Neural cell (in vitro differentiated cells): ENCODE measurements at regions not wholly inside any gene's neighbourhood (a gene's known extent, or its start where the extent isn't known, plus 50 kb on each side); places are given as distances from the start of the nearest gene placed in this dataset.

Source experiments
- H2AFZ ChIP-seq: fragments of 200-600, 300-800 bp; sonication (generic), shearing (Covaris generic); 2 replicates; pipeline ENCODE4 v1.6.0; 2014; ENCODE audit warnings: low read depth, mild to moderate bottlenecking, antibody characterized with exemption, low read length, moderate library complexity
- H3F3A ChIP-seq: fragments of 200-600 bp; shearing (Covaris generic); 2 replicates; pipeline ENCODE4 v1.6.1; 2016; ENCODE audit warnings: mild to moderate bottlenecking, moderate library complexity, mixed read lengths, antibody characterized with exemption, low read length; ENCODE audit not compliant: insufficient read depth, poor library complexity, severe bottlenecking
- H3K27ac ChIP-seq: fragments of 200-600, 300-800 bp; sonication (generic), shearing (Covaris generic); 2 replicates; pipeline ENCODE4 v1.5.1; 2014; ENCODE audit warnings: mild to moderate bottlenecking, low read length, moderate library complexity
- H3K27me3 ChIP-seq: fragments of 300-800, 200-600 bp; sonication (generic), shearing (Covaris generic); 2 replicates; pipeline ENCODE4 v1.6.0; 2014; ENCODE audit warnings: mild to moderate bottlenecking, low read depth, low read length, moderate library complexity; ENCODE audit not compliant: insufficient read depth
- H3K36me3 ChIP-seq: fragments of 300-800, 200-600 bp; sonication (generic), shearing (Covaris generic); 2 replicates; pipeline ENCODE4 v1.5.1; 2014; ENCODE audit warnings: mild to moderate bottlenecking, antibody characterized with exemption, low read length, moderate library complexity; ENCODE audit not compliant: insufficient read depth
- H3K4me2 ChIP-seq: fragments of 300-800, 200-600 bp; sonication (generic), shearing (Covaris generic); 2 replicates; pipeline ENCODE4 v1.6.0; 2014; ENCODE audit warnings: mild to moderate bottlenecking, low read length
- H3K4me3 ChIP-seq: fragments of 300-800, 200-600 bp; sonication (generic), shearing (Covaris generic); 2 replicates; pipeline ENCODE4 v1.5.1; 2014; ENCODE audit warnings: mild to moderate bottlenecking, low read length, moderate library complexity
- H3K79me2 ChIP-seq: fragments of 200-600 bp; shearing (Covaris generic); replicated peaks from 2 replicates; pipeline ENCODE4 v1.6.0; 2014; ENCODE audit warnings: mild to moderate bottlenecking, low read length, moderate library complexity; ENCODE audit not compliant: insufficient read depth
- H3K9ac ChIP-seq: fragments of 300-800, 200-600 bp; sonication (generic), shearing (Covaris generic); 2 replicates; pipeline ENCODE4 v1.6.1; 2016; ENCODE audit warnings: mild to moderate bottlenecking, low read length, mixed read lengths
- H3K9me2 ChIP-seq: fragments of 200-600 bp; shearing (Covaris generic); 2 replicates; pipeline ENCODE4 v1.6.1; 2016; ENCODE audit warnings: mild to moderate bottlenecking, low read length, mixed read lengths; ENCODE audit not compliant: insufficient read depth
- H3K9me3 ChIP-seq: fragments of 200-600, 300-800 bp; sonication (generic), shearing (Covaris generic); 2 replicates; pipeline ENCODE4 v1.6.1; 2016; ENCODE audit warnings: mild to moderate bottlenecking, mixed run types, low read length, moderate library complexity, mixed read lengths
- H4K20me1 ChIP-seq: fragments of 200-600 bp; shearing (Covaris generic); 2 replicates; pipeline ENCODE4 v1.6.1; 2016; ENCODE audit warnings: mild to moderate bottlenecking, mixed run types; ENCODE audit not compliant: insufficient read depth
- EP300 ChIP-seq: fragments of 450-650 bp; conservative IDR thresholded peaks from 2 replicates; pipeline ENCODE4 v1.6.1; 2014; ENCODE audit warnings: antibody characterized with exemption, mild to moderate bottlenecking, moderate library complexity; ENCODE audit not compliant: poor library complexity, severe bottlenecking
- EZH2 ChIP-seq: fragments of 200-600, 300-800 bp; shearing (Covaris generic), sonication (generic); IDR thresholded peaks from 2 replicates; pipeline ENCODE4 v1.6.1; 2014; ENCODE audit warnings: antibody characterized with exemption, low read length, borderline replicate concordance, mild to moderate bottlenecking; ENCODE audit not compliant: insufficient read depth, poor library complexity, severe bottlenecking
- MXI1 ChIP-seq: fragments of 450-650 bp; conservative IDR thresholded peaks from 2 replicates; pipeline ENCODE4 v1.6.1; 2014; ENCODE audit warnings: antibody characterized with exemption, mild to moderate bottlenecking; ENCODE audit not compliant: poor library complexity, severe bottlenecking
- POLR2AphosphoS5 ChIP-seq: IDR thresholded peaks from 2 replicates; pipeline ENCODE4 v1.6.1; 2012
- RAD21 ChIP-seq: fragments of 450-650 bp; conservative IDR thresholded peaks from 2 replicates; pipeline ENCODE4 v1.6.1; 2014; ENCODE audit warnings: antibody characterized with exemption, mild to moderate bottlenecking, moderate library complexity
- SMC3 ChIP-seq: fragments of 450-650 bp; conservative IDR thresholded peaks from 2 replicates; pipeline ENCODE4 v1.6.1; 2014; ENCODE audit warnings: antibody characterized with exemption, mild to moderate bottlenecking, moderate library complexity; ENCODE audit not compliant: poor library complexity
- TAF1 ChIP-seq: IDR thresholded peaks from 2 replicates; pipeline ENCODE4 v1.6.1; 2012; ENCODE audit warnings: low read depth
- TF ChIP-seq, protein P1 (sequence below): fragments of 450-650 bp; IDR thresholded peaks from 2 replicates; pipeline ENCODE4 v1.5.1; 2014; ENCODE audit warnings: antibody characterized with exemption, mild to moderate bottlenecking, moderate library complexity; ENCODE audit not compliant: poor library complexity, severe bottlenecking
- TF ChIP-seq, protein P2 (sequence below): IDR thresholded peaks from 2 replicates; pipeline ENCODE4 v1.6.1; 2012; ENCODE audit warnings: borderline replicate concordance

DNA sequence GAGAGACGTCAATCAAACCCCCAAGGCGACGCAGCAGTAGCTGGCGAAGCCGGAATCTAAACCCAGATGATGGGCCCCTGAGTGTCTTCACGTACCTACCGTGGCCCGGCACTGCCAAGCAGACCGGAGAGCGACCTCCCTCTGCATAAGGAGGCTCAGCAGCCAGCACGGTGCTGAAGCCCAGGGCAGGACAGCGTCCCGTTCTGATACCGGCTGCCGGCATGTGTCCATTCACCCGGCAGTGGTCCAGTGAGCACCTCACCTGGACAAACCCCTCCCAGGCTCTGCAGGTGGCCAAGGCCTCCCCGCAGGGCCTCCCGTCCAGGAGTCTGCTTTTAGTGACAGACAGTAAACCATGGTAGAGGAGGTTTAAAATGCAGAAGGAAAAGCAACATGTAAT lies 142.0 kb downstream of the BRD1 start:
- Histone ChIP-seq H3K36me3 (no peaks in the 10 kb centered on the region), H2AFZ (no peak overlapping the region), H3K9me2 (no peaks in the 10 kb centered on the region), H3K9ac (no peak overlapping the region), H3K27ac (no peak overlapping the region), H3K4me2 (no peak overlapping the region), H3K4me3 (no peak overlapping the region), H4K20me1 (no peaks in the 10 kb centered on the region), H3F3A (no peaks in the 10 kb centered on the region), H3K27me3 (no peaks in the 10 kb centered on the region), H3K79me2 (no peaks in the 10 kb centered on the region), H3K9me3 (no peaks in the 10 kb centered on the region)
- TF ChIP-seq, protein P1, sequence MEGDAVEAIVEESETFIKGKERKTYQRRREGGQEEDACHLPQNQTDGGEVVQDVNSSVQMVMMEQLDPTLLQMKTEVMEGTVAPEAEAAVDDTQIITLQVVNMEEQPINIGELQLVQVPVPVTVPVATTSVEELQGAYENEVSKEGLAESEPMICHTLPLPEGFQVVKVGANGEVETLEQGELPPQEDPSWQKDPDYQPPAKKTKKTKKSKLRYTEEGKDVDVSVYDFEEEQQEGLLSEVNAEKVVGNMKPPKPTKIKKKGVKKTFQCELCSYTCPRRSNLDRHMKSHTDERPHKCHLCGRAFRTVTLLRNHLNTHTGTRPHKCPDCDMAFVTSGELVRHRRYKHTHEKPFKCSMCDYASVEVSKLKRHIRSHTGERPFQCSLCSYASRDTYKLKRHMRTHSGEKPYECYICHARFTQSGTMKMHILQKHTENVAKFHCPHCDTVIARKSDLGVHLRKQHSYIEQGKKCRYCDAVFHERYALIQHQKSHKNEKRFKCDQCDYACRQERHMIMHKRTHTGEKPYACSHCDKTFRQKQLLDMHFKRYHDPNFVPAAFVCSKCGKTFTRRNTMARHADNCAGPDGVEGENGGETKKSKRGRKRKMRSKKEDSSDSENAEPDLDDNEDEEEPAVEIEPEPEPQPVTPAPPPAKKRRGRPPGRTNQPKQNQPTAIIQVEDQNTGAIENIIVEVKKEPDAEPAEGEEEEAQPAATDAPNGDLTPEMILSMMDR, result no peak
- TF ChIP-seq MXI1 (no peak), POLR2AphosphoS5 (no peak), EP300 (no peak), SMC3 (no peak), EZH2 (no peak), RAD21 (no peak), TAF1 (no peak)
- TF ChIP-seq, protein P2, sequence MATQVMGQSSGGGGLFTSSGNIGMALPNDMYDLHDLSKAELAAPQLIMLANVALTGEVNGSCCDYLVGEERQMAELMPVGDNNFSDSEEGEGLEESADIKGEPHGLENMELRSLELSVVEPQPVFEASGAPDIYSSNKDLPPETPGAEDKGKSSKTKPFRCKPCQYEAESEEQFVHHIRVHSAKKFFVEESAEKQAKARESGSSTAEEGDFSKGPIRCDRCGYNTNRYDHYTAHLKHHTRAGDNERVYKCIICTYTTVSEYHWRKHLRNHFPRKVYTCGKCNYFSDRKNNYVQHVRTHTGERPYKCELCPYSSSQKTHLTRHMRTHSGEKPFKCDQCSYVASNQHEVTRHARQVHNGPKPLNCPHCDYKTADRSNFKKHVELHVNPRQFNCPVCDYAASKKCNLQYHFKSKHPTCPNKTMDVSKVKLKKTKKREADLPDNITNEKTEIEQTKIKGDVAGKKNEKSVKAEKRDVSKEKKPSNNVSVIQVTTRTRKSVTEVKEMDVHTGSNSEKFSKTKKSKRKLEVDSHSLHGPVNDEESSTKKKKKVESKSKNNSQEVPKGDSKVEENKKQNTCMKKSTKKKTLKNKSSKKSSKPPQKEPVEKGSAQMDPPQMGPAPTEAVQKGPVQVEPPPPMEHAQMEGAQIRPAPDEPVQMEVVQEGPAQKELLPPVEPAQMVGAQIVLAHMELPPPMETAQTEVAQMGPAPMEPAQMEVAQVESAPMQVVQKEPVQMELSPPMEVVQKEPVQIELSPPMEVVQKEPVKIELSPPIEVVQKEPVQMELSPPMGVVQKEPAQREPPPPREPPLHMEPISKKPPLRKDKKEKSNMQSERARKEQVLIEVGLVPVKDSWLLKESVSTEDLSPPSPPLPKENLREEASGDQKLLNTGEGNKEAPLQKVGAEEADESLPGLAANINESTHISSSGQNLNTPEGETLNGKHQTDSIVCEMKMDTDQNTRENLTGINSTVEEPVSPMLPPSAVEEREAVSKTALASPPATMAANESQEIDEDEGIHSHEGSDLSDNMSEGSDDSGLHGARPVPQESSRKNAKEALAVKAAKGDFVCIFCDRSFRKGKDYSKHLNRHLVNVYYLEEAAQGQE, result no peak

DNA sequence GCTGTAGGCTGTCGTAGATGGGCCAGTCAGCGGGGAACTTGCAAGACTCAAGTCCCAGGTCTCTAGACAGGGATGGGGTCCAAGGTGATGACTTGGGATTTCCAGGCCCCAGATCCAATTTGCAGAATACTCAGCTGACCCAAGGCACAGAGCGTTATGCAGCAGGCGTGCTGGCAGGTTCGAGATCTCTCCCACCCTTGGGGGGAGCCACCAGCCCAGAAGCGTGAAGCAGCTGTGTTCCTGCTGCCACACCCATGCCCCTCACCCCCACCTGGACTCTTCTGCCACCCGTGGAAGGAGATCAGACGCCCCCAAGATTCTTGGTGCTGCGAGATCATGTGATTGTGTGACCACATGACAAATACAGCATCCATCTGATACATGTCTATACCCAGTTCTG lies 142.6 kb downstream of the BRD1 start:
- H3K9ac ChIP-seq, result no peak overlapping the region
- no peak overlapping the region for H3K27ac ChIP-seq
- no peak for TF ChIP-seq RAD21
- TF ChIP-seq, protein P1, result no peak
- no peak for TF ChIP-seq POLR2AphosphoS5
- TF ChIP-seq, protein P2, result no peak
- TF ChIP-seq EZH2, result no peak
- TF ChIP-seq TAF1, result no peak
- TF ChIP-seq EP300, result no peak
- TF ChIP-seq MXI1, result no peak
- TF ChIP-seq SMC3, result no peak
- no peaks in the 10 kb centered on the region for H4K20me1 ChIP-seq
- H3K79me2 ChIP-seq, result no peaks in the 10 kb centered on the region
- H3K4me3 ChIP-seq, result no peak overlapping the region
- H3K27me3 ChIP-seq, result no peaks in the 10 kb centered on the region
- H3K9me3 ChIP-seq, result no peaks in the 10 kb centered on the region
- no peaks in the 10 kb centered on the region for H3F3A ChIP-seq
- no peaks in the 10 kb centered on the region for H3K9me2 ChIP-seq
- H3K36me3 ChIP-seq, result no peaks in the 10 kb centered on the region
- no peak overlapping the region for H2AFZ ChIP-seq
- H3K4me2 ChIP-seq, result no peak overlapping the region
